SK-N-SH (cell line): ENCODE measurements at regions not wholly inside any gene's neighbourhood (a gene's known extent, or its start where the extent isn't known, plus 50 kb on each side); places are given as distances from the start of the nearest gene placed in this dataset.

Experiments used
- CTCF ChIA-PET: fragments of 300-600, 350-600 bp; formaldehyde crosslinking; extraction: SDS; loops from one replicate; lab custom pipeline; 2021; lab: Yijun Ruan, JAX
- POLR2A ChIA-PET: fragments of 350-600 bp; sonication (Branson Sonifier 250); formaldehyde crosslinking; extraction: SDS; loops from one replicate; lab custom pipeline; 2020; ENCODE audit warnings: antibody characterized with exemption, inconsistent platforms; lab: Yijun Ruan, JAX
- DNase-seq: peaks from one replicate; pipeline ENCODE4 v3.0.0; 2012
- H2AFZ ChIP-seq: fragments of 200-600 bp; sonication (generic); 2 replicates; pipeline ENCODE4 v1.8.1; 2016; ENCODE audit warnings: antibody characterized with exemption, mild to moderate bottlenecking, low read depth
- H3F3A ChIP-seq: fragments of 200-600 bp; sonication (generic); replicated peaks from 2 replicates; pipeline ENCODE3; 2016; ENCODE audit warnings: antibody characterized with exemption, mild to moderate bottlenecking; ENCODE audit not compliant: insufficient read depth
- H3K27ac ChIP-seq, 2 experiments: fragments of 200-500 bp in 1 of 2; fragments of 200-600 bp in 1 of 2; sonication (Bioruptor generic) in 1 of 2; sonication (generic), shearing (Covaris generic) in 1 of 2; 2 replicates each; pipeline versions ENCODE4 v1.5.1 to v1.6.1; 2014 to 2016; ENCODE audit warnings: low read depth in 2 of 2, inconsistent platforms in 1 of 2, low read length in 1 of 2, mild to moderate bottlenecking in 1 of 2, mixed read lengths in 1 of 2
- H3K27me3 ChIP-seq: fragments of 200-600 bp; sonication (generic), shearing (Covaris generic); 2 replicates; pipeline ENCODE4 v1.6.1; 2016; ENCODE audit warnings: mixed run types; ENCODE audit not compliant: insufficient read depth
- H3K36me3 ChIP-seq, 2 experiments: fragments of 200-500 bp in 1 of 2; fragments of 200-600 bp in 1 of 2; sonication (Bioruptor generic) in 1 of 2; sonication (generic) in 1 of 2; replicated peaks in 1 of 2; 2 replicates each; pipeline versions ENCODE3 to v1.5.1; 2014 to 2016; ENCODE audit warnings: low read length in 1 of 2, mild to moderate bottlenecking in 1 of 2; ENCODE audit not compliant: insufficient read depth in 2 of 2, control insufficient read depth in 1 of 2
- H3K4me1 ChIP-seq, 2 experiments: fragments of 200-500 bp in 1 of 2; fragments of 200-600 bp in 1 of 2; sonication (Bioruptor generic) in 1 of 2; sonication (generic), shearing (Covaris generic) in 1 of 2; 2 replicates each; pipeline versions ENCODE4 v1.5.1 to v1.6.1; 2014 to 2016; ENCODE audit warnings: low read depth in 1 of 2, low read length in 1 of 2, mixed run types in 1 of 2; ENCODE audit not compliant: insufficient read depth in 2 of 2, control insufficient read depth in 1 of 2
- H3K4me2 ChIP-seq: fragments of 200-600 bp; sonication (generic), shearing (Covaris generic); 2 replicates; pipeline ENCODE4 v1.6.1; 2017; ENCODE audit warnings: mixed run types
- H3K4me3 ChIP-seq, 2 experiments: fragments of 200-500 bp in 1 of 2; fragments of 200-600 bp in 1 of 2; sonication (Bioruptor generic) in 1 of 2; sonication (generic), shearing (Covaris generic) in 1 of 2; 2 replicates each; pipeline versions ENCODE4 v1.5.1 to v1.8.1; 2014 to 2016; ENCODE audit warnings: low read depth in 2 of 2, inconsistent platforms in 1 of 2, low read length in 1 of 2, mild to moderate bottlenecking in 1 of 2, mixed read lengths in 1 of 2, moderate library complexity in 1 of 2
- H3K79me2 ChIP-seq: fragments of 200-600 bp; sonication (generic); 2 replicates; pipeline ENCODE4 v1.8.1; 2017; ENCODE audit warnings: mild to moderate bottlenecking; ENCODE audit not compliant: insufficient read depth
- H3K9ac ChIP-seq: fragments of 200-600 bp; sonication (generic); 2 replicates; pipeline ENCODE4 v1.6.1; 2017; ENCODE audit warnings: mixed run types
- H3K9me2 ChIP-seq: fragments of 200-600 bp; sonication (generic); 2 replicates; pipeline ENCODE4 v1.6.1; 2017; ENCODE audit warnings: mixed run types
- H3K9me3 ChIP-seq: fragments of 200-600 bp; sonication (generic); 2 replicates; pipeline ENCODE4 v1.6.1; 2017; ENCODE audit warnings: mixed run types, mild to moderate bottlenecking, moderate library complexity
- H4K20me1 ChIP-seq: fragments of 200-600 bp; sonication (generic); 2 replicates; pipeline ENCODE4 v1.6.1; 2017; ENCODE audit warnings: mild to moderate bottlenecking, mixed run types; ENCODE audit not compliant: insufficient read depth
- CHD2 ChIP-seq: fragments of 150-350 bp; IDR thresholded peaks from 2 replicates; pipeline ENCODE4 v1.6.1; 2018; ENCODE audit warnings: low read length; ENCODE audit not compliant: partially characterized antibody
- ELF1 ChIP-seq: IDR thresholded peaks from 2 replicates; pipeline ENCODE4 v1.4.0; 2012
- FOSL2 ChIP-seq: IDR thresholded peaks from 2 replicates; pipeline ENCODE4 v1.4.0; 2012; ENCODE audit warnings: low read depth, mild to moderate bottlenecking, moderate library complexity, borderline replicate concordance
- FOXJ3 ChIP-seq: sonication (generic); formaldehyde crosslinking; IDR thresholded peaks from 2 replicates; pipeline ENCODE4 v1.5.1; 2020; ENCODE audit warnings: mild to moderate bottlenecking, missing genetic modification reagents
- FOXM1 ChIP-seq: IDR thresholded peaks from 2 replicates; pipeline ENCODE4 v1.4.0; 2012; ENCODE audit warnings: low read depth, mild to moderate bottlenecking
- GATA2 ChIP-seq: sonication (generic); formaldehyde crosslinking; IDR thresholded peaks from 2 replicates; pipeline ENCODE4 v1.5.0; 2020; ENCODE audit warnings: mild to moderate bottlenecking, missing genetic modification reagents
- MEF2A ChIP-seq: IDR thresholded peaks from 2 replicates; pipeline ENCODE4 v1.4.0; 2012; ENCODE audit warnings: low read depth, borderline replicate concordance
- MXI1 ChIP-seq: IDR thresholded peaks from 2 replicates; pipeline ENCODE4 v1.6.1; 2012; ENCODE audit warnings: mild to moderate bottlenecking, low read depth, low read length, improper control_type of control experiment
- NFIC ChIP-seq: IDR thresholded peaks from 2 replicates; pipeline ENCODE4 v1.4.0; 2012; ENCODE audit warnings: borderline replicate concordance
- POLR2AphosphoS5 ChIP-seq: IDR thresholded peaks from 2 replicates; pipeline ENCODE4 v1.6.1; 2012; ENCODE audit warnings: low read depth, low read length
- RAD21 ChIP-seq: IDR thresholded peaks from 2 replicates; pipeline ENCODE4 v1.6.1; 2012; ENCODE audit warnings: mild to moderate bottlenecking, low read length
- RCOR1 ChIP-seq: fragments of 150-350 bp; IDR thresholded peaks from 2 replicates; pipeline ENCODE4 v1.6.1; 2017; ENCODE audit warnings: antibody characterized with exemption, low read length
- RFX5 ChIP-seq: IDR thresholded peaks from 2 replicates; pipeline ENCODE4 v1.6.1; 2012; ENCODE audit warnings: mild to moderate bottlenecking, improper control_type of control experiment, low read length
- RXRA ChIP-seq: IDR thresholded peaks from 2 replicates; pipeline ENCODE4 v1.4.0; 2012; ENCODE audit warnings: low read depth, mild to moderate bottlenecking, borderline replicate concordance
- SIN3A ChIP-seq: IDR thresholded peaks from 2 replicates; pipeline ENCODE4 v1.6.1; 2012; ENCODE audit warnings: low read depth, mild to moderate bottlenecking, low read length, moderate library complexity, borderline replicate concordance
- SMC3 ChIP-seq: IDR thresholded peaks from 2 replicates; pipeline ENCODE4 v1.6.1; 2012; ENCODE audit warnings: low read depth, low read length, improper control_type of control experiment
- TAF1 ChIP-seq: IDR thresholded peaks from 2 replicates; pipeline ENCODE4 v1.6.1; 2012; ENCODE audit warnings: low read depth, mild to moderate bottlenecking, low read length, moderate library complexity, borderline replicate concordance
- TCF12 ChIP-seq: IDR thresholded peaks from 2 replicates; pipeline ENCODE4 v1.4.0; 2012
- YY1 ChIP-seq: IDR thresholded peaks from 2 replicates; pipeline ENCODE4 v1.4.0; 2012; ENCODE audit warnings: low read depth, mild to moderate bottlenecking
- WGBS: methylation state at CpG from one replicate; pipeline ENCODE4 v1.1.6; 2017; ENCODE audit warnings: low lambda C conversion rate; 5-methylcytosine and 5-hydroxymethylcytosine counted together
- TF ChIP-seq, protein P1 (sequence below): fragments of 200-600 bp; sonication (generic); IDR thresholded peaks from 2 replicates; pipeline ENCODE4 v1.6.1; 2017; ENCODE audit warnings: antibody characterized with exemption, mild to moderate bottlenecking, moderate library complexity
- TF ChIP-seq, protein P2 (sequence below): IDR thresholded peaks from 2 replicates; pipeline ENCODE4 v1.6.1; 2012; ENCODE audit warnings: mild to moderate bottlenecking, low read depth, low read length, moderate library complexity

DNA sequence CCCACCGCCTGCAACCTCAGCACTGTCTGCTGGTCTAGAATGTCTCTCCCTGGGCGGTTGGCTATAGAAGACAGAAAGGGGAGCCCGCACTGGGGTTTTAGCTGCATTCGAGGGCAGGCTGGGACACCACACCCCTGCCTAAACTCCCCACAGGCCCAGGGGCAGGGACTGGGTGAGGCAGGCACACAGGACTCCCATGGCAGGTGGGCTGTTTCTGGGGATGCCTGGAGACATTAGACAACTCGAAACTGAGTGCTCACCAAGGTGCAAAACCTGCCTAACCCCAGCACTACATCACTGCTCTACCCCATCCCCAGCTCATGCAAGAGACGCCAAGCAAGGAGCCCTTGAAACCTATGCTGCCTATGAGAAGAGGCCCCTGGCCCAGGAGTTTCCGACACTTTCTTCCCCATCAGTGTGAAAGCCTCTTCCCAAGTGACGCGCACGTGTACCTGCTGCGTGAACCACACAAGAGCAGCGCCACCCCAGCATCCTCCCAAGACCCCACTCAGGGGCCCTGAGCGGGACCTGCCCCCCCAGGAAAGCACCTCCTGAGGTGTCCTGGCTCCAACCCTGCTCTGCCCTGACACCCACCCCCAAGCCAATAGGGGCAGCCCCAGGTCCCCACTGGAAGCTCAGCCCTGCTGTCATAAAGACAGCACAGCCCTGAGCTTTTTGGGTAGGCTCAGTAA lies 121.2 kb downstream of the TUBA3C start:
- H3K79me2 ChIP-seq, result no peaks in the 10 kb centered on the region
- no peaks in the 10 kb centered on the region for H3K36me3 ChIP-seq
- no peaks in the 10 kb centered on the region for H4K20me1 ChIP-seq
- no peaks in the 10 kb centered on the region for H3K4me1 ChIP-seq
- no peaks in the 10 kb centered on the region for H3F3A ChIP-seq
- ChIA-PET POLR2A (no interaction called here), CTCF (no interaction called here)
- H3K27me3 ChIP-seq, result peaks cover 7% of the 10 kb centered on the region
- no peaks in the 10 kb centered on the region for H3K9me3 ChIP-seq
- H3K4me3 ChIP-seq, result no peak overlapping the region
- WGBS, result 16% methylated on average over 9 of the region's 13 CpGs
- H2AFZ ChIP-seq, result no peak overlapping the region
- no peak overlapping the region for H3K4me2 ChIP-seq
- TF ChIP-seq TAF1 (no peak), MXI1 (no peak), RCOR1 (no peak), FOSL2 (no peak), FOXJ3 (CRISPR knock-in tag) (no peak), GATA2 (CRISPR knock-in tag) (no peak), RAD21 (no peak), POLR2AphosphoS5 (no peak), NFIC (no peak), CHD2 (no peak), MEF2A (no peak), RXRA (no peak), YY1 (no peak), ELF1 (no peak), RFX5 (no peak)
- TF ChIP-seq, protein P1, sequence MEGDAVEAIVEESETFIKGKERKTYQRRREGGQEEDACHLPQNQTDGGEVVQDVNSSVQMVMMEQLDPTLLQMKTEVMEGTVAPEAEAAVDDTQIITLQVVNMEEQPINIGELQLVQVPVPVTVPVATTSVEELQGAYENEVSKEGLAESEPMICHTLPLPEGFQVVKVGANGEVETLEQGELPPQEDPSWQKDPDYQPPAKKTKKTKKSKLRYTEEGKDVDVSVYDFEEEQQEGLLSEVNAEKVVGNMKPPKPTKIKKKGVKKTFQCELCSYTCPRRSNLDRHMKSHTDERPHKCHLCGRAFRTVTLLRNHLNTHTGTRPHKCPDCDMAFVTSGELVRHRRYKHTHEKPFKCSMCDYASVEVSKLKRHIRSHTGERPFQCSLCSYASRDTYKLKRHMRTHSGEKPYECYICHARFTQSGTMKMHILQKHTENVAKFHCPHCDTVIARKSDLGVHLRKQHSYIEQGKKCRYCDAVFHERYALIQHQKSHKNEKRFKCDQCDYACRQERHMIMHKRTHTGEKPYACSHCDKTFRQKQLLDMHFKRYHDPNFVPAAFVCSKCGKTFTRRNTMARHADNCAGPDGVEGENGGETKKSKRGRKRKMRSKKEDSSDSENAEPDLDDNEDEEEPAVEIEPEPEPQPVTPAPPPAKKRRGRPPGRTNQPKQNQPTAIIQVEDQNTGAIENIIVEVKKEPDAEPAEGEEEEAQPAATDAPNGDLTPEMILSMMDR, result no peak
- TF ChIP-seq, all 33 proteins: peak for 0
- H3K27ac ChIP-seq, result no peak overlapping the region
- no peak for DNase-seq
- no peaks in the 10 kb centered on the region for H3K9me2 ChIP-seq
- H3K9ac ChIP-seq, result no peak overlapping the region

DNA sequence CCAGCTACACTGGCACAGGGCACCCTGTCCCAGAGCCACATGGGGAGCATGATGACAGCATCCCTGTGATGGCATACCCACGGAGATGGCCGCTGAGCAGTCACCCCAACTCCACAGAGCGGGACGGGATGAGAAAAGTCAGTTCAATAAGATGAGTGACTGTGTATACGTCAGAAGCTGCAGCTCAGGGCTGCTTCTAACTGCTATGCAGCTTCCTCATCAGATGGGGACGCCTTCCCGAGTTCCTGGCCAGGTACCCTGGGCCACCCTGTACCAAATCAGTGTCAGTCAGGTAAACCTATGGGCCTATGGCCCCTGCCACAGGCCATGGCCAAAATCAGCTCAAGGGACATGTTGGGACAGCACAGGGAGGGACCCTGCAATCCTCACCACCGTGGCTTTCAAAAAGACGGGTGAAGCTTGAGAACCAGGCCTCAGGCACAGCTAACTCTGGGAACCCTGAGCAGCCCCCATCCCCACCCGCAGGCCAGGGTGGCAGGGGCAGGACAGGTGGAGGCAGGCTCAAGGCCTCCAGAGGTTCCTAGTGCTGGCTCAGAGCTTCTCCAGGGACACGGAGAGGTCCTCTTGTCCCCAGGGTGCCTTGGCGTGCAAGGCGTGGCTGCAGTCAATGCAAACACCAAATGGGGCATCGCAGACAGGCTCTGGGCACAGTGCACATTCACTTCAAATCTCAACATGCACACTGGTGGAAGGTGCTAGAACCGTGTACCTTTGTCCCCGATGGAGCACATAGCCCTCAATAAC lies 122.4 kb downstream of the TUBA3C start:
- ChIA-PET CTCF (no interaction called here), POLR2A (no interaction called here)

More for the DNA sequence above, 122.4 kb downstream of the TUBA3C start:
- Histone ChIP-seq H3K27me3 (peaks cover 7% of the 10 kb centered on the region), H3K9me3 (no peaks in the 10 kb centered on the region), H4K20me1 (no peaks in the 10 kb centered on the region), H3F3A (no peaks in the 10 kb centered on the region), H3K9ac (no peak overlapping the region), H3K4me1 (no peaks in the 10 kb centered on the region), H3K79me2 (no peaks in the 10 kb centered on the region), H3K4me2 (no peak overlapping the region), H2AFZ (no peak overlapping the region), H3K27ac (no peak overlapping the region), H3K9me2 (no peaks in the 10 kb centered on the region), H3K4me3 (no peak overlapping the region), H3K36me3 (no peaks in the 10 kb centered on the region)
- TF ChIP-seq, protein P2, sequence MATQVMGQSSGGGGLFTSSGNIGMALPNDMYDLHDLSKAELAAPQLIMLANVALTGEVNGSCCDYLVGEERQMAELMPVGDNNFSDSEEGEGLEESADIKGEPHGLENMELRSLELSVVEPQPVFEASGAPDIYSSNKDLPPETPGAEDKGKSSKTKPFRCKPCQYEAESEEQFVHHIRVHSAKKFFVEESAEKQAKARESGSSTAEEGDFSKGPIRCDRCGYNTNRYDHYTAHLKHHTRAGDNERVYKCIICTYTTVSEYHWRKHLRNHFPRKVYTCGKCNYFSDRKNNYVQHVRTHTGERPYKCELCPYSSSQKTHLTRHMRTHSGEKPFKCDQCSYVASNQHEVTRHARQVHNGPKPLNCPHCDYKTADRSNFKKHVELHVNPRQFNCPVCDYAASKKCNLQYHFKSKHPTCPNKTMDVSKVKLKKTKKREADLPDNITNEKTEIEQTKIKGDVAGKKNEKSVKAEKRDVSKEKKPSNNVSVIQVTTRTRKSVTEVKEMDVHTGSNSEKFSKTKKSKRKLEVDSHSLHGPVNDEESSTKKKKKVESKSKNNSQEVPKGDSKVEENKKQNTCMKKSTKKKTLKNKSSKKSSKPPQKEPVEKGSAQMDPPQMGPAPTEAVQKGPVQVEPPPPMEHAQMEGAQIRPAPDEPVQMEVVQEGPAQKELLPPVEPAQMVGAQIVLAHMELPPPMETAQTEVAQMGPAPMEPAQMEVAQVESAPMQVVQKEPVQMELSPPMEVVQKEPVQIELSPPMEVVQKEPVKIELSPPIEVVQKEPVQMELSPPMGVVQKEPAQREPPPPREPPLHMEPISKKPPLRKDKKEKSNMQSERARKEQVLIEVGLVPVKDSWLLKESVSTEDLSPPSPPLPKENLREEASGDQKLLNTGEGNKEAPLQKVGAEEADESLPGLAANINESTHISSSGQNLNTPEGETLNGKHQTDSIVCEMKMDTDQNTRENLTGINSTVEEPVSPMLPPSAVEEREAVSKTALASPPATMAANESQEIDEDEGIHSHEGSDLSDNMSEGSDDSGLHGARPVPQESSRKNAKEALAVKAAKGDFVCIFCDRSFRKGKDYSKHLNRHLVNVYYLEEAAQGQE, result no peak
- TF ChIP-seq NFIC (no peak), TCF12 (no peak), SIN3A (no peak), FOXM1 (no peak), TAF1 (no peak), MEF2A (no peak), SMC3 (no peak)
- no peak for DNase-seq
- WGBS, result 3% methylated on average over 11 of the region's 16 CpGs
